Osteoblast (primary cell): ENCODE measurements at regions not wholly inside any gene's neighbourhood (a gene's known extent, or its start where the extent isn't known, plus 50 kb on each side); places are given as distances from the start of the nearest gene placed in this dataset.

Experiments used
- DNase-seq: peaks from one replicate; pipeline ENCODE4 v3.0.0; 2011; ENCODE audit warnings: low spot score, mixed read lengths; ENCODE audit not compliant: insufficient read length; ENCODE audit errors: missing footprints
- H2AFZ ChIP-seq: 2 replicates; pipeline ENCODE4 v1.6.0; 2011; ENCODE audit warnings: mild to moderate bottlenecking, low read length
- H3K27ac ChIP-seq: 2 replicates; pipeline ENCODE4 v1.5.1; 2011; ENCODE audit warnings: mild to moderate bottlenecking, low read depth, low read length, moderate library complexity
- H3K27me3 ChIP-seq: 2 replicates; pipeline ENCODE4 v1.6.0; 2012; ENCODE audit warnings: mild to moderate bottlenecking, control low read depth, inconsistent platforms, low read length, moderate library complexity; ENCODE audit not compliant: insufficient read depth
- H3K36me3 ChIP-seq: 2 replicates; pipeline ENCODE4 v1.5.1; 2011; ENCODE audit warnings: mild to moderate bottlenecking, low read length, control low read depth, moderate library complexity; ENCODE audit not compliant: insufficient read depth
- H3K4me1 ChIP-seq: 2 replicates; pipeline ENCODE4 v1.5.1; 2011; ENCODE audit warnings: mild to moderate bottlenecking, low read length, control low read depth, moderate library complexity; ENCODE audit not compliant: insufficient read depth
- H3K4me2 ChIP-seq: 2 replicates; pipeline ENCODE4 v1.6.0; 2011; ENCODE audit warnings: mild to moderate bottlenecking, low read length; ENCODE audit not compliant: insufficient read depth
- H3K4me3 ChIP-seq: fragments of 200-600 bp; sonication (generic); 3 replicates; pipeline ENCODE4 v1.5.1; 2012; ENCODE audit warnings: mild to moderate bottlenecking, low read length, inconsistent platforms; ENCODE audit not compliant: insufficient read depth
- H3K79me2 ChIP-seq: 2 replicates; pipeline ENCODE4 v1.6.0; 2012; ENCODE audit warnings: mild to moderate bottlenecking, low read length, control low read depth, inconsistent platforms; ENCODE audit not compliant: insufficient read depth
- H3K9me3 ChIP-seq: 2 replicates; pipeline ENCODE4 v1.5.1; 2011; ENCODE audit warnings: low read depth, low read length, control low read depth
- H4K20me1 ChIP-seq: 2 replicates; pipeline ENCODE4 v1.6.0; 2012; ENCODE audit warnings: mild to moderate bottlenecking, low read length, control low read depth; ENCODE audit not compliant: insufficient read depth
- TF ChIP-seq, protein P1 (sequence below): IDR thresholded peaks from 2 replicates; pipeline ENCODE4 v1.5.1; 2011; ENCODE audit warnings: mild to moderate bottlenecking, low read depth, low read length, moderate library complexity; ENCODE audit errors: extremely low read depth

DNA sequence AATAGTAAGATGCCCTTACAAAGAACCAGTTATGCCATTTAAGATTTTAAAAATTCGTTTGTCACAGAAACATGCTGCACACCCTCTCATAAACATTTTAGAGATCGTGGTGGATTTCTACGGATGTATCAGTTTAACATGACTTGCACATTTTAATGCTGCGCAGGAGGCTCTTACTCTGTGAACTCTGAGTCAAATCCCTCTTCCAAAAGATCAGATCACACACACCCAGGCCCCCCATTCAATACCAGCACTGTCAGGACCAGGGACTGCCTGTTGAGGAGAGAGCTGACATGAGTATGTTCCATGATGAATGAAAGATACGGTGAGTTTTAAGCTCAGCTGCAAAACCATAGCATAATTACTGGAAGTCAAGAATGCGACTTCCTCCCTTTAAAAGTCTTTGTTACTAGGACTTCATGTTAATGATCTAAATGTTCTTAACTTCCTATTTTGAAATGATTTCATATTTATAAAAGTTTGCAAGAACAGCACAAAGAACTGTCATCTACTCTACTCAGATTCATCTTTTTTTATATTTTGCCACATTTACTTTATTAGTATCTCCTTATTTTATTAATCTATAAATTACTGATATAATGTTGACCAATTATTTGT lies 500.2 kb downstream of the GLRX3 start:
- no peaks in the 10 kb centered on the region for H3K36me3 ChIP-seq
- H3K27ac ChIP-seq = no peak overlapping the region
- TF ChIP-seq, protein P1, sequence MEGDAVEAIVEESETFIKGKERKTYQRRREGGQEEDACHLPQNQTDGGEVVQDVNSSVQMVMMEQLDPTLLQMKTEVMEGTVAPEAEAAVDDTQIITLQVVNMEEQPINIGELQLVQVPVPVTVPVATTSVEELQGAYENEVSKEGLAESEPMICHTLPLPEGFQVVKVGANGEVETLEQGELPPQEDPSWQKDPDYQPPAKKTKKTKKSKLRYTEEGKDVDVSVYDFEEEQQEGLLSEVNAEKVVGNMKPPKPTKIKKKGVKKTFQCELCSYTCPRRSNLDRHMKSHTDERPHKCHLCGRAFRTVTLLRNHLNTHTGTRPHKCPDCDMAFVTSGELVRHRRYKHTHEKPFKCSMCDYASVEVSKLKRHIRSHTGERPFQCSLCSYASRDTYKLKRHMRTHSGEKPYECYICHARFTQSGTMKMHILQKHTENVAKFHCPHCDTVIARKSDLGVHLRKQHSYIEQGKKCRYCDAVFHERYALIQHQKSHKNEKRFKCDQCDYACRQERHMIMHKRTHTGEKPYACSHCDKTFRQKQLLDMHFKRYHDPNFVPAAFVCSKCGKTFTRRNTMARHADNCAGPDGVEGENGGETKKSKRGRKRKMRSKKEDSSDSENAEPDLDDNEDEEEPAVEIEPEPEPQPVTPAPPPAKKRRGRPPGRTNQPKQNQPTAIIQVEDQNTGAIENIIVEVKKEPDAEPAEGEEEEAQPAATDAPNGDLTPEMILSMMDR = no peak
- no peaks in the 10 kb centered on the region for H3K27me3 ChIP-seq
- peaks cover 3% of the 10 kb centered on the region for H3K9me3 ChIP-seq
- H3K4me3 ChIP-seq = no peak overlapping the region
- H3K4me1 ChIP-seq = no peaks in the 10 kb centered on the region
- no peaks in the 10 kb centered on the region for H4K20me1 ChIP-seq
- H3K79me2 ChIP-seq = no peaks in the 10 kb centered on the region
- no peak for DNase-seq
- H2AFZ ChIP-seq = no peak overlapping the region
- no peak overlapping the region for H3K4me2 ChIP-seq

DNA sequence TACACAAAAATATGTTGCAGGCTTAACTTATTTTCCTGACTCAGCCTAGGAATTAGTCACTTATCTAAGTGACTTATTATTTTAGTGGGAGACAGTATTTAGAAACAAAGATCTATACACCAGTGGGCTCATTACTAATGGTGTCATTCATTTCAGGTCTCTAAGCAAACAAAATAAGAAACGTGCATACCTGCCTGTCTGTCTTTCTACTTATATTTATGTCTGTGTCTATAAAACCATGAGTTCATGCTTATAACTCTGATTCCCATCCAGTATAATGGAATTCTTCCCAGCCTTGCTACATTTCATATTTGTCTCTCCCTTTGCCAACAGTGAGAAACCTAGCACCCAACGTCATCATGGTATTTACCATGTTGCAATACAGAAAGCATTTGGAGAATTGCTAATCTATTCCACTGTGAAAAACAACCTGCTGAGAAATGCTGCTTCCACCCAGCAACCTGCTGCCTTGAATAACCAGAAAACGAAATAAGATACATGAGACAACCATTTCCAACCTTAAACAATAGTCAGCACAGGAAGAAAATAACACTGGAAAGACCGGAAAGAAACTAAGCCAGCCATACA lies 501.0 kb downstream of the GLRX3 start:
- H4K20me1 ChIP-seq = no peaks in the 10 kb centered on the region
- H3K9me3 ChIP-seq = peaks cover 6% of the 10 kb centered on the region
- H3K4me2 ChIP-seq = no peak overlapping the region
- no peaks in the 10 kb centered on the region for H3K27me3 ChIP-seq
- DNase-seq = no peak
- H3K36me3 ChIP-seq = no peaks in the 10 kb centered on the region
- H3K27ac ChIP-seq = no peak overlapping the region
- no peak overlapping the region for H3K4me3 ChIP-seq
- H3K4me1 ChIP-seq = no peaks in the 10 kb centered on the region
- TF ChIP-seq, protein P1 = no peak
- H3K79me2 ChIP-seq = no peaks in the 10 kb centered on the region
- no peak overlapping the region for H2AFZ ChIP-seq

DNA sequence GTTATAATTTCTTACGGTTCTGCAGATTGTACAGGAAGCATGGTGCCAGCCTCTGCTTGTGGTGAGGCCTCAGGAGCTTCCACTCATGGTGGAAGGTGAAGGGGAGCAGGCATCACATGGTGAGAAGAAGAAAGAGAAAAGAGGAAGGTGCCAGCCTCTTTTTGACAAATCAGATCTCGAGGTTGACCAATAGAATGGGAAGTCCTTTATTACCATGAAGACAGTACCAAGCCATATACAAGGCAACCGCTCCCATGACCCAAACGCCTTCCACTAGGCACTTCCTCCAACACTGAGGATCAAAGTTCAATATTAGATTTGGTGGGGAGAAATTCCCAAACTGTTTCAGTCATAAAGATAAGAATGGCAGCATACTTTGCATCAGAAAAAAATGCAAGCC lies 502.8 kb downstream of the GLRX3 start:
- no peak overlapping the region for H2AFZ ChIP-seq
- no peaks in the 10 kb centered on the region for H3K79me2 ChIP-seq
- peaks cover 6% of the 10 kb centered on the region for H3K9me3 ChIP-seq
- no peaks in the 10 kb centered on the region for H3K4me1 ChIP-seq
- DNase-seq = no peak
- no peak overlapping the region for H3K4me3 ChIP-seq
- TF ChIP-seq, protein P1 = no peak
- no peaks in the 10 kb centered on the region for H3K27me3 ChIP-seq
- H3K27ac ChIP-seq = no peak overlapping the region
- no peaks in the 10 kb centered on the region for H3K36me3 ChIP-seq
- H4K20me1 ChIP-seq = no peaks in the 10 kb centered on the region
- no peak overlapping the region for H3K4me2 ChIP-seq

DNA sequence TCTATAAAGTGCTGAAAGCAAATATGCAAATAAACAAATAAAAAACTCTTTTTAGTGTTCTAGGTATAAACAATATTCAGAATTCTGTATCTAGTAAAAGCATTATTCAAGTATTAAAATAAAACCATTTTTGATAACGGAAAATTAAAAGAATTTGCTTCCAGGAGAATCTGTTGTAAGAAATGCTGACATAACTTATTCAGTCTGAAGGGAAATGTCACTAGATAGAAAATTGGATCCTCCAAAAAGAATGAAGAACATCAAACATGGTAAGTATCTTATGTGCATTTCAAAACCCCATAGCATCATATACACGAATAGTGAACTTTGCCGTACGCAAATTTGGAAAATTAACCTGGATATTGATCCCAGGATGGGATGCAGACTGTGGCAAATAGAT lies 506.7 kb downstream of the GLRX3 start:
- Histone ChIP-seq H3K79me2 (no peaks in the 10 kb centered on the region), H4K20me1 (no peaks in the 10 kb centered on the region), H3K36me3 (no peaks in the 10 kb centered on the region), H3K4me3 (no peak overlapping the region), H2AFZ (no peak overlapping the region), H3K4me2 (no peak overlapping the region), H3K27ac (no peak overlapping the region), H3K27me3 (no peaks in the 10 kb centered on the region), H3K4me1 (no peaks in the 10 kb centered on the region), H3K9me3 (peaks cover 2% of the 10 kb centered on the region)
- TF ChIP-seq, protein P1 = no peak
- DNase-seq = no peak
